ENCODE measurements at regions not wholly inside any gene's neighbourhood (a gene's known extent, or its start where the extent isn't known, plus 50 kb on each side); places are given as distances from the start of the nearest gene placed in this dataset.

DNA sequence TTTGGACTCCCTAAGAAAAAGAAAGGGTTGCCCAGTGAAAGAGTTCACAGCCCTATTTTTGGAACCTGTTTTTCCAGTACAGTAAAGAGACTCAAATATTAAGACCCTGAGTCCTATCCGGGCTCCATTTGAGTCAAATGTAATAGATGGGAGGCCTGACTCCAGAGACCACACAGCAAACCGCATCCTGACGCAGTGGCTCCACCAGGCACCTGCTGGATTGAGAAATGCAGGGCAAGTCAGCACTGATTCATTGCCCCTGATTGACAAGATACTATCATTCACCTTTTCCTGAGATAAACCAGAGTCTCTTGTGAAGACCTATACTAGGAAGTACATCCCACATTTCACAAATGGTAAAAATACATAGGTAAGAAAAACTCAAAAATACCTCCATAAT, 715.7 kb upstream of the SOX9 start:
- 66% methylated on average over 3 of the region's 3 CpGs for WGBS
- no peak overlapping the region for H3K27ac ChIP-seq
- no peak for TF ChIP-seq EP300 (IDR thresholded peaks at IDR 0.05)
- TF ChIP-seq, protein P1, sequence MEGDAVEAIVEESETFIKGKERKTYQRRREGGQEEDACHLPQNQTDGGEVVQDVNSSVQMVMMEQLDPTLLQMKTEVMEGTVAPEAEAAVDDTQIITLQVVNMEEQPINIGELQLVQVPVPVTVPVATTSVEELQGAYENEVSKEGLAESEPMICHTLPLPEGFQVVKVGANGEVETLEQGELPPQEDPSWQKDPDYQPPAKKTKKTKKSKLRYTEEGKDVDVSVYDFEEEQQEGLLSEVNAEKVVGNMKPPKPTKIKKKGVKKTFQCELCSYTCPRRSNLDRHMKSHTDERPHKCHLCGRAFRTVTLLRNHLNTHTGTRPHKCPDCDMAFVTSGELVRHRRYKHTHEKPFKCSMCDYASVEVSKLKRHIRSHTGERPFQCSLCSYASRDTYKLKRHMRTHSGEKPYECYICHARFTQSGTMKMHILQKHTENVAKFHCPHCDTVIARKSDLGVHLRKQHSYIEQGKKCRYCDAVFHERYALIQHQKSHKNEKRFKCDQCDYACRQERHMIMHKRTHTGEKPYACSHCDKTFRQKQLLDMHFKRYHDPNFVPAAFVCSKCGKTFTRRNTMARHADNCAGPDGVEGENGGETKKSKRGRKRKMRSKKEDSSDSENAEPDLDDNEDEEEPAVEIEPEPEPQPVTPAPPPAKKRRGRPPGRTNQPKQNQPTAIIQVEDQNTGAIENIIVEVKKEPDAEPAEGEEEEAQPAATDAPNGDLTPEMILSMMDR (IDR thresholded peaks at IDR 0.05): no peak
- no peak for TF ChIP-seq POLR2AphosphoS5 (IDR thresholded peaks at IDR 0.05)
- TF ChIP-seq POLR2A (IDR thresholded peaks at IDR 0.05): no peak
- no peak overlapping the region for H3K4me3 ChIP-seq
- no peak for DNase-seq (ENCODE audit: low spot score in 2 of 2)
- peaks cover 20% of the 10 kb centered on the region for H3K4me1 ChIP-seq
- H3K36me3 ChIP-seq: no peaks in the 10 kb centered on the region
- no peaks in the 10 kb centered on the region for H3K27me3 ChIP-seq
- H3K9me3 ChIP-seq: no peaks in the 10 kb centered on the region

GRCh38 chr17:71407981-71408380, 712.8 kb upstream of the SOX9 start:
- 46% methylated on average over 9 of the region's 9 CpGs for WGBS
- Histone ChIP-seq H3K9me3 (no peaks in the 10 kb centered on the region), H3K4me1 (peaks cover 16% of the 10 kb centered on the region), H3K4me3 (no peak overlapping the region), H3K36me3 (no peaks in the 10 kb centered on the region), H3K27me3 (no peaks in the 10 kb centered on the region), H3K27ac (no peak overlapping the region)
- DNase-seq (ENCODE audit: low spot score in 2 of 2): no peak
- no peak for TF ChIP-seq POLR2A (IDR thresholded peaks at IDR 0.05)
- no peak for TF ChIP-seq EP300 (IDR thresholded peaks at IDR 0.05)
- no peak for TF ChIP-seq POLR2AphosphoS5 (IDR thresholded peaks at IDR 0.05)
- TF ChIP-seq, protein P1 (IDR thresholded peaks at IDR 0.05): no peak

DNA sequence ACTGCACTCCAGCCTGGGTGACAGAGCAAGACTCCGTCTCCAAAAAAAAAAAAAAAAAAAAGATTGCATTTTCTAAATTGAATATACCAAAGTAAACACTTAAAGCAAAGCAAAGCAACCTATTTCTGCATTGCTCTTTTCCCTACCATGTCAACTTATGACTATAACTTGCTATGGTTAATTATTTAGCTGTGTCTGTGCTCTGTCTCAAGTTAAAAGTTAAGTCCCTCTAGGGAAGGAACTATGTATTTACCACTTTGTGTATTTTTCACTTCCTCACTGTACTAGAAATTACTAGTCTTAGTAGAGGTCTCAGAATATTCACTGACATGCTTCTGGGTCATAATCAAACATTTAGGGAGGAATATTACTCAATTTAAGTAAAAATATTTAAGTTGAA, 711.7 kb upstream of the SOX9 start:
- no peak for TF ChIP-seq EP300 (IDR thresholded peaks at IDR 0.05)
- no peak for TF ChIP-seq POLR2A (IDR thresholded peaks at IDR 0.05)
- TF ChIP-seq POLR2AphosphoS5 (IDR thresholded peaks at IDR 0.05): no peak
- TF ChIP-seq, protein P1 (IDR thresholded peaks at IDR 0.05): no peak
- Histone ChIP-seq H3K4me1 (peaks cover 12% of the 10 kb centered on the region), H3K27me3 (no peaks in the 10 kb centered on the region), H3K27ac (no peak overlapping the region), H3K36me3 (no peaks in the 10 kb centered on the region), H3K4me3 (no peak overlapping the region), H3K9me3 (no peaks in the 10 kb centered on the region)
- no peak for DNase-seq (ENCODE audit: low spot score in 2 of 2)
- WGBS: 100% methylated on average over 1 of the region's 1 CpG

DNA sequence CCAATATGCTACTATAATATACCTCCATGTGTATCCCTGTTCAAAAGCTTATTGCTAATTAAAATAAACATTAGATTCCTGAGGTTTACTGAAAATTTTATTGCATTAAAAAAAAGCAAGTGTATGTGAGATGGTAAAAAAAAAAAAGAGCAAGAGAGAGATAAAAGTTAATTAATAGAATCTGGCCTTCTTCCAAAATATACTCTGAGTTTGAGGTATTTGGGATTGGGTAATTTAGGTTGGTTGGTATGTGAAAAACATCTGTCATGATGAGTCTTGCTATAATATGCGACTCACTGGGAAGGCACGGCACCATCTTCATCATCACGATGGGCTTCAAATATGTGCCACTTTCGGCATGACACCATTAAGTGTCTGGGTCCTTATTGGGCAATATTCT, 711.1 kb upstream of the SOX9 start:
- no peaks in the 10 kb centered on the region for H3K36me3 ChIP-seq
- DNase-seq (ENCODE audit: low spot score in 2 of 2): no peak
- peaks cover 9% of the 10 kb centered on the region for H3K4me1 ChIP-seq
- TF ChIP-seq, protein P1 (IDR thresholded peaks at IDR 0.05): no peak
- no peaks in the 10 kb centered on the region for H3K9me3 ChIP-seq
- 61% methylated on average over 4 of the region's 4 CpGs for WGBS
- no peak overlapping the region for H3K27ac ChIP-seq
- H3K4me3 ChIP-seq: no peak overlapping the region
- H3K27me3 ChIP-seq: no peaks in the 10 kb centered on the region

DNA sequence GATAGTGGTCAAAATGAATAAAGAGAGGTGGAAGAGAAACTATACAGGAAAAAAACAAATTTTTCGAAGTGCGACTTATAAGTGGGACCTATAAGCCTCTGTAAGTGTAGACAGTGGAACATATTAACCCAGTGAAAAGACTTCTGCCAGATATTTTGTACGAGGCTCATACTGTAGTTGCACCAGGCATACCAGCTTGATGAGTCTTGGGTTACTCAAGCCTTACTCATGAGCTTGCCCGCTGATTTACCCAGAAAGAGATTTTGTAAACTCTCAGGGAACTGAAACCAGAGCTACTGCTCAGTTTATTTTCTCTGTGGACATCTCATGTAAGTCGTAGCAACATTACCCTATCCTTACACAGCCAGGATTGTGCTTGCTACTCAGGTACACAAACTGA, 708.0 kb upstream of the SOX9 start:
- no peak for DNase-seq (ENCODE audit: low spot score in 2 of 2)
- TF ChIP-seq, protein P1 (IDR thresholded peaks at IDR 0.05): no peak
- no peak for TF ChIP-seq EP300 (IDR thresholded peaks at IDR 0.05)
- no peak for TF ChIP-seq POLR2A (IDR thresholded peaks at IDR 0.05)
- no peak for TF ChIP-seq POLR2AphosphoS5 (IDR thresholded peaks at IDR 0.05)
- no peak overlapping the region for H3K4me3 ChIP-seq
- WGBS: 74% methylated on average over 5 of the region's 5 CpGs
- no peaks in the 10 kb centered on the region for H3K27me3 ChIP-seq
- H3K36me3 ChIP-seq: no peaks in the 10 kb centered on the region
- peaks cover 3% of the 10 kb centered on the region for H3K4me1 ChIP-seq
- H3K27ac ChIP-seq: no peak overlapping the region
- no peaks in the 10 kb centered on the region for H3K9me3 ChIP-seq
